GM18520 (cell line): ENCODE measurements at regions not wholly inside any gene's neighbourhood (a gene's known extent, or its start where the extent isn't known, plus 50 kb on each side); places are given as distances from the start of the nearest gene placed in this dataset.
"Not testable (repeated sequence)": the region's sequence is repeated elsewhere in the genome, so short reads cannot be mapped to it uniquely, and the experiment has no call there.

Experiments used
- ATAC-seq: cut with Tn5 transposase; IDR thresholded peaks from one replicate; pipeline ENCODE4 v1.9.1; 2021; ENCODE audit not compliant: unreplicated experiment

GRCh38 chr4:52370576-52370975, 288.5 kb downstream of the USP46 start:
- no peak for ATAC-seq

GRCh38 chr4:52371841-52372240, 287.3 kb downstream of the USP46 start:
- no peak for ATAC-seq

DNA sequence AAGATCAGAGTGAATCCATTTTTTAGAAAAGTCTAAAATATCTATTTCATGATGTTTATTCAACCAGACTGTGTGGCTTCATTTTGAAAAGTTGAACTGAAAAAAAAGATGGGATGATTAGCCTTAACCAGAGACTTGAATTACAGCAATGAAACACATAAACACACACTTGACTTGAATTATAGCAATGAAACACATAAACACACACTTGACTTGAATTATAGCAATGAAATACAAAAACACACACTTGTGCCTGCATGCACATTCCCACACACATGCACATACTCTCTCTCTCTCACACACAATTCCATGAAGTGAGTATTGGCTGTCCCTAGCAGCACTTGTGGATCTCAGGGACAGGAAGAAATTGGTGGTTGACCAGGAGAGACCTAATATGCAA, 286.8 kb downstream of the USP46 start:
- no peak for ATAC-seq

DNA sequence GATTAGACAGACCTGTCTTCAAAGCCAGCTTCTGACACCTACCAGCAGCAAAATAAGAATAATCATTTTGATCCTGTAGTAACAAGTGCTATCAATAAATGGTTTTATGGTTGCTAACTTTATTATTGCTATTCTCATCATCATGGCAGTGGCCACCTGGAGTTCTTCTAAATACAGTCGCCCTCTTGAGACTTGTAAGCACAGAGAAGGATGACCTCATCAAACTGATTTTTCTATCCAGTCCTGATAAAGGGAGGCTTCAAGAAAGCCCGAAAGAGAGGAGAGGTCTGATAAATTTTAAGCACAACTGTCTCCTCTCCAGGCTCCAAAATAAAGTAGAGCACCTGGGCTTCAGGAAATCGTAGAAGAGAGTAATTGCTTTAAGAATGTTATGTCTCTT, 286.4 kb downstream of the USP46 start:
- no peak for ATAC-seq

- ATAC-seq, result no peak
Observed at GRCh38 chr4:52373650-52374049, 285.5 kb downstream of the USP46 start.

DNA sequence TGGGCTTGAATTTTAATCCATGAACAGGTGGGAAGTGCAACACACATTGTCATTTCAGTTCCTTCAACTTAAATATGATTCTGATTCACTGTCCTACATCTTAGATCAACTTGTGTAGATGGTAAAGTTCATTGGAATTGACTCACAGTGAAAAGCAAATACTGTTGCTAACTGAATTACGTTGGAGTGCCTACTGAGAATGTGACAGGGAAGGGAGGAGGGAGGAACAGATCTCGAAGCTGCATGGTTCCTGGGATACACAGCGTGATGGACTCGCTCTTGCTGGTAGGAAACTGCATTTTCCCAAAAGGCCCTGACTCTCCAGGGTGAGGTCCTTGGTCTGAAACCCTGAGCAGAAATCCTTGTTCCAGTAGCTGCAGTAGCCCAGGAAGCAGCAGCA, 284.2 kb downstream of the USP46 start:
- no peak for ATAC-seq

DNA sequence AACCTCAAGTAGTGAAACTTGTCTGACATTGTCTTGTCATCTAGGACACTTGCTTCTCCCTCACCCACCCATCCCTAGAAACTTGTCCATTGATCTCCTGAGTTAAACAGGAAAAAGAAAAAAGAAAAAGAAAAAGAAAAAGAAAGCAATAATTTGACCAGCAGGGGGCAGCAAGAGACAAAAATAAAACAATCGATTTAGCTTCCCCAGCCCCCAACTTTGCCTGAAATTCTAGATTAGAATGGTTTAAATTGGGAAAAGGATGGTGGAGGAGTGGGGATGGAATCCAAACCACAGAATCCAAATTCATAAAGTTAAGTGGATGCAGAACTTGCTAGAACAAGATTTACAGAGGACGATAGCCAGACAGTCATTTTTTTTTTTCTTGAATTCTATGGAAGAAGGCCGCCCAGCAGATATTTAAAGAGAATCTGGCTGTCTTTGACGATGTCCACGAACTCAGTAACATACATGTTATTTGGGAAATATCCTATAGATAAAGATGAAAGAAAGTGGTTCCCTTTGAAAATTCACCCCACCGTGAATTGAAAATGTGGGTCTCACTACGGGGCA, 282.9 kb downstream of the USP46 start:
- ATAC-seq, result no peak

DNA sequence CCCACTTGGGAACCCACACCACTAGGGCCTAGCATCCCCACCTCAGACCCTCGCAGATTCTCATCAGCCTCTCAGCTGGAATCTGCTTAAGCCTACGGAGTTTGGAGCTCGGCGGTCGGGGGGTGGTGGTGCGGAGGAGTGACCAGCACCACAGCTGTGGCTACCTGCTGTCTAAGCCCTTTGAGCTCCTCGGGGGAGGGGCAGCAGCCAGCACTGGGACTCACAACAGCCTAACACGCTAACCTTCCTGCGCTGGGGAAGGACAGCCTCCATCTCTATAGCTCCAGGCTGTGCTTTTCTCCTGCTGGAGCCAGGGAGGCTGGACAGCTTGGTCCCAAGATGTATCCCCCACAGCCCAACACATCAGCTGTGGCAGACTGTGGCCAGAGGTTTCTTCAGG, 281.5 kb downstream of the USP46 start:
- no peak for ATAC-seq

- ATAC-seq, result no peak
Observed at GRCh38 chr4:52407545-52407944, 251.6 kb downstream of the USP46 start.

DNA sequence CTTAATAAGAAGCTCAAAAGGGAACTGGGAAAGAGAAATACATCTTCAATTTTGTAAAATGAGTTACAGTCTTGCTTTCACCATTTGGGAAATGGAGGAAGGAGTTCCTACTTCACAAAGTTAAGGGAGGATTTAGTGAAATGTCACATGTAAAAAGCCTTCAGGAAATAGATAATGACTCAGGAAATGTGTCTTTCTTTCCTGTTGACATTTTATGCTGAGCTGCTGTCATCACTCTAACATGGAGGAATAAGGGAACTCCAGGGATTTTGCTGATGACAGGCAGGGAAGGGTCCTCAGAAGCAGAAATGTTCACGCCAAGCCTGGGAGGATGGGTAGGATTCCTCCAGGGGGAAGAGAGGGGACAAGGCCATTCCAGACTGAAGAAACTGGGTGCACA, 251.1 kb downstream of the USP46 start:
- ATAC-seq, result no peak

DNA sequence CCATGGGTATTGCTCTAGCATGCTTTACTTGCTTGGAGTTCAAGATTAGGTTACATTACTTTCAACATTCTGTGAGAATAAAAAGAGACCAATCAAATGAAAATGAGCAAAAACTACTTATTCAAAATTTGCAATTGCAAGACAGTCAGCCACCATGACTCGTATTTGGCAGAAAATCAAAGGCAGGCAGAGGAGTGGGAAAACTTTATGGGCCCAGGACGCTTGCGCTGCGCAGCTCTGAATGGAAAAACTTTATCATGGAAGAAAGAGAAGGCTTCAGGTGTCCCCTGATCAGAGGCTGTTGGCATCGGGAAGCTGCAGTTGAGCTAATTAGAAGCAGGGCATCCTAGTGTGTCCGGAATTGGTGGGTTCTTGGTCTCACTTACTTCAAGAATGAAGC, 250.6 kb downstream of the USP46 start:
- ATAC-seq, result no peak

DNA sequence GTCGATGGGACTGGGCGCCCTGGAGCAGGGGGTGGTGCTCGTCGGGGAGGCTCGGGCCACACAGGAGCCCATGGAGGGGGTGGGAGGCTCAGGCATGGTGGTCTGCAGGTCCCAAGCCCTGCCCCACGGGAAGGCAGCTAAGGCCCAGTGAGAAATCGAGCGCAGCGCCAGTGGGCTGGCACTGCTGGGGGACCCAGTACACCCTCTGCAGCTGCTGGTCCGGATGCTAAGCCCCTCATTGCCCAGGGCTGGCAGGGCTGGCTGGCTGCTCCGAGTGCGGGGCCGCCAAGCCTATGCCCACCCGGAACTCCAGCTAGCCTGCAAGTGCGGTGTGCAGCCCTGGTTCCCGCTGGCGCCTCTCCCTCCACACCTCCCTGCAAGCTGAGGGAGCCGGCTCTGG, 249.3 kb downstream of the USP46 start:
- not testable (repeated sequence) for ATAC-seq

GRCh38 chr4:52410971-52411370, 248.1 kb downstream of the USP46 start:
- no peak for ATAC-seq

DNA sequence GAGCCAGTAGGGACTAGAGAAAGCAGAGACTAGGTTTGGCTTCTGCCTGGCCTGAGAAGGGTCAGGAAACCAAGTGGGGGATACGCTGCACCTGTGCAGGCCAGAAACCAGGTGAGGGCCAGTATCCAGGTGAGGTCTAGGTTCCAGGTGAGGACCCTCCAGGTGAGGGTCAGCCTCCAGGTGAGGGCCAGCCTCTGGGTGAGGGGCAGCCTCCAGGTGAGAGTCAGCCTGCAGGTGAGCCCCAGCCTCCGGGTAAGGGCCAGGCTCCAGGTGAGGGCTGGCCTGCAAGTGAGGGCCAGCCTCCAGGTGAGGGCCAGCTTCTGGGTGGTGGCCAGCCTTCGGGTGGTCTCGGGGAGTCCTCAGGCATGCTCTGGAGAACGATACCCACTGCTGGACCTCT, 238.8 kb downstream of the USP46 start:
- no peak for ATAC-seq

GRCh38 chr4:52421811-52422213, 237.3 kb downstream of the USP46 start:
- ATAC-seq, result no peak

DNA sequence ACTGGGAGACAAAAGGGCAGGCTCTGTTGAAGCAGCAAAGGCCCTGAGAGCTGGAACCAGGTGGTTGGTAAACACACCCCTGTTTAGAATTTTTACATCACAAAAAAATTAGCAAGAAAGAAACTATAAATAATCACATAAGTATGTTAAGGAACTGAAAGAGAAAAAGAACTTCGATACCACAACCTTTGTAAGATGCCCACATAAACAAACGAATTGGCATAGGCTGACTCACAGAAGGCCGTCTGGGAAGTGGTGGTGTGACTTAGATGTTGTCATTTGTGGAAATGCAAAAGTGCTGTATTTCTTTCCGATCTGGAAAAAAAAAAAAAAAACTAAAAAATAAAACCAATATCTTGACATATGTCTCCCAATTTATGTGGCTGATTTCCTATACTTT, 235.1 kb downstream of the USP46 start:
- ATAC-seq, result peak; percentile 68

DNA sequence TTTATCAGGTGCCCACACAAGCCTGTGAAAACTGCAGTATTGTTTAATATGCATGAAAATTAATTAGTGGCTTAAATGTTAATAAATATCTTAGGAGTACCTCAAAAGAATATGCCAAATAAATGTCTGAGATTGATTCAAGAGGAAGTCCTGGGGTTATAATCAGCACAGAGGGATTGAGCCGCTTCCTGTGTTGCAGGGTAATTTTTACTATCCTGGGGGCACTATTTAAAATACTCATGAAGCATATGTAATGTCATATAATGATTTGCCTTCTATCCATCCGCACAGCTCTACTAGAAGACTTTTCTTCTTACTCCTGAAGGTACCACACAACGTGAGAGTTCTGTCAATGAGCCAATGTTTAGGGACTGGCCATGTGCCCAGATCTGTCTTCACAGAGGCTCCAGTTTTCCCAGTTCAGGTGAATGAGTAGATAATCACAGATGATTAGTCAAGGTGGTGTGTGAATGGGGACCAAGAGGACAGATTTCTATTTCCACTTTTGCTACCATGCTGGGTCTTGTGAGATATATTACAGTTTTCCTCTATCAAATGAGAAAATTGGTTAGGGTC, 233.3 kb downstream of the USP46 start:
- ATAC-seq, result no peak

DNA sequence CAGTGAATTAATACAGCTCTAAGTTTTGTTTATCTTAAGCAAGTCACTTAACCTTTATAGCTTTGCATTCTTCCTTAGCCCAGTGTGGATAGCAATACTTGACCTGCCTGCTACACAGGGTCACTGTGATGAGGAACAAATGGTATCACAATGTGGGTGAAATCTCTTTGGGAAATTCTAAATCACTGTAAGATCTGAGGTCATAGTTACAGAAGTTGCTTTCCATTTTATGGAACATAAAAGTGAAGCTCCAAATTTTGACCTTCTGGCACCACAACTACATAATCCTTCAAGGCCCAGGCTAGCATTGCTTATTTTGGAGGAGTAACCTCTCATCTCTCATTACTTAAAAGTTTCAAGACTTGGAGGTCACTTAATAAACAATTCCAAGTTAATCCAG, 227.7 kb downstream of the USP46 start:
- ATAC-seq, result no peak

DNA sequence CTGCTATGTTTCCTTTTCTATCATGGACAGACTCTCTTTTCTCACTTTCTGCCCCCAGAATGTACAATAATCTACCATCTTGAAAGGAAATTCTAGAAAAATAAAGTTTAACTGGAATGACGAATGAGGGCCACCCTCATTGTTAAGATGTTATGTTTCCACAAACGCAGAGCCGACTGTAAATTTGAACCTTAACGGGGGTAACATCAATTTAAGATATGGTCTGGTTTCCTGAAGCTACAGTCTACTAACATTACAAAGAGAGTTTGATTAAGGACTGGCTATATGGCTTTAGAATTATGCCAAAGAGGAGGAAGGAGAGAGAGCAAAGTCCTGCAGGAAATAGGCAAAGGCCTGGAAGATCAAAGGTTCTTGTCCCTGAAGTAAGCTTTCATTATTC, 227.2 kb downstream of the USP46 start:
- no peak for ATAC-seq

GRCh38 chr4:52442524-52442923, 216.6 kb downstream of the USP46 start:
- ATAC-seq, result not testable (repeated sequence)

GRCh38 chr4:52472444-52472843, 186.7 kb downstream of the USP46 start:
- ATAC-seq, result no peak

- no peak for ATAC-seq
Observed at GRCh38 chr4:52477191-52477780, 181.8 kb downstream of the USP46 start.
